GM19395 (cell line): ENCODE measurements at regions not wholly inside any gene's neighbourhood (a gene's known extent, or its start where the extent isn't known, plus 50 kb on each side); places are given as distances from the start of the nearest gene placed in this dataset.
"Not testable (repeated sequence)": the region's sequence is repeated elsewhere in the genome, so short reads cannot be mapped to it uniquely, and the experiment has no call there.

ENCODE experiments used
- ATAC-seq: cut with Tn5 transposase; IDR thresholded peaks from one replicate; pipeline ENCODE4 v1.9.1; 2021; ENCODE audit warnings: mild to moderate bottlenecking, moderate library complexity; ENCODE audit not compliant: unreplicated experiment

DNA sequence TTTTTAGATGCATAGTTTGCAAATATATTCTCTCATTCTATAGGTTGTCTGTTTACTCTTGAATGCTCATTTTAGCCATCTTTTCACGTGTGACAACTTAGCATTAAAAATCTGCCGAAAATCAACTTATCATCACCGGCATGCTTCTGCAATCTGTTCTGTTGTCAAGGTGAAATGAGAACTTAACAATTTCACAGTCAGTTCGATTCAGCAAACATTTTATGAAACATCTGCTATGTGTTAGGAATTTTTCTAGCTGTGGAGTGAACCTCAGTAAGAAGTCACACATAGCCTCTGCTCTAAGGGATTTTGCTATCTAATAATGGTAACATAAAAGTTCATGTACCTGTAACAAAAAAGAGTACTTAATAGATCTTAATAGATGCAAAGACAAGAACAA is 256.1 kb downstream of the ZWINT start:
- ATAC-seq = no peak

DNA sequence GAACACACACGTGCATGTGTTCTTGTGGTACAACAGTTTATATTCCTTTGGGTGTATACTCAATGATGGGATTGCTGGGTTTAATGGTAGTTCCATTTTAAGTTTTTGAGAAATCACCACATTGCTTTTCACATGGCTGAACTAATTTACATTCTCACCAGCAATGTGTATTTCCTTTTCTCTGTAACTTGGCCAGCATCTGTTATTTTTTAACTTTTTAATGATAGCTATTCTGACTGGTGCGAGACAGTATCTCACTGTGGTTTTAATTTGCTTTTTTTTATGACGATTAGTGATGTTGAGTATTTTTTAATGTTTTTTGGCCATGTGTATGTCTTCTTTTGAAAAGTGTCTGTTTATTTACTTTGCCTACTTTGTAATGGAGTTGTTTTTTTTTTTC is 256.6 kb downstream of the ZWINT start:
- ATAC-seq = no peak

DNA sequence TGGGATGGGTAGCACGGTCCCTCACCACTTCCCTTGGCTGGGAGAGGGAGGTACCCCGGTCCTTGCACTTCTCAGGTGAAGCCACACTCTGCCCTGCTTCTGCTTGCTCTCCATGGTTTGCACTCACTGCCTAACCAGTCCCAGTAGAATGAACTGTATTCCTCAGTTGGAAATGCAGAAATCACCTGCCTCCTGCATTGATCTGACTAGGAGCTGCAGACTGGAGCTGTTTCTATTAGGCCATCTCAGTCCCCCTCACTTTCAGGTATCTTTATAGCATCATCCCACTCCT is 264.9 kb downstream of the ZWINT start:
- no peak for ATAC-seq

DNA sequence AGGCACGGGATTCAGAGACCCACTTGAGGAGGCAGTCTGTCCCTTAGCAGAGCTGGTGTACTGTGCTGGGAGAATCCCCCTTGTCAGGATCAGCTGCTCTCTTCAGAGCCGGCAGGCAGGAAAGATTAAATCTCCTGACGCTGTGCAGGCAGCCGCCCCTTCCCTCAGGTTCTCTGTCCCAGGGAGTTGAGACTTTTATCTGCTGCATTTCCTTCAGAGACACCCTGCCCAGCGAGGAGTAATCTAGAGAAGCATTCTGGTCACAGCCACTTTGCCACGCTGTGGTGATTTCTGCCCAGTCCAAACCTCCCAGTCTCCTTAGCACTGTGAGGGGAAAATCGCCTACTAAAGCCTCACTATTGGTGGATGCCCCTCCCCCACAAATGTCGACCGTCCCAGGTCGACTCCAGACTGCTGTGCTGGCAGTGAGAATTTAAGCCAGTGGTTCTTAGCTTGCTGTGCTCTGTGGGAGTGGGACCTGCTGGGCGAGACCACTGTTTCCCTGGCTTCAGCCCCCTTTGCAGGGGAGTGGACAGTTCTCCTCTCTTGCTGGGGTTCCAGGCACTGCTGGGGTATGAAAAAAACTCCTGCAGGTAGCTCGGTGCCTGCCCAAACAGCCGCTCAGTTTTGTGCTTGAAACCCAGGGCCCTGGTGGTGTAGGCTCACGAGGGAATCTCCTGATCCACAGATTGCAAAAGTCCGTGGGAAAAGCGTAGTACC is 265.4 kb downstream of the ZWINT start:
- no peak for ATAC-seq

DNA sequence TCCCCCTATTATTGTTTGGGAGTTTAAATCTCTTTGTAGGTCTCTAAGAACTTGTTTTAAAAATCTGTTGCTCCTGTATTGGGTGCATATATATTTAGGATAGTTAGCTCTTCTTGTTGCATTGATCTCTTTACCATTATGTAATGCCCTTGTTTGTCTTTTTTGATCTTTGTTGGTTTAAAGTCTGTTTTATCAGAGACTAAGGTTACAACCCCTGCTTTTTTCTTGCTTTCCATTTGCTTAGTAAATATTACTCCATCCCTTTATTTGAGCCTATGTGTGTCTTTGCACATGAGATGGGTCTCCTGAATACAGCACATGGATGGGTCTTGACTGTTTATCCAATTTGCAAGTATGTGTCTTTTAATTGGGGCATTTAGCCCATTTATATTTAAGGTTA is 267.4 kb downstream of the ZWINT start:
- not testable (repeated sequence) for ATAC-seq

DNA sequence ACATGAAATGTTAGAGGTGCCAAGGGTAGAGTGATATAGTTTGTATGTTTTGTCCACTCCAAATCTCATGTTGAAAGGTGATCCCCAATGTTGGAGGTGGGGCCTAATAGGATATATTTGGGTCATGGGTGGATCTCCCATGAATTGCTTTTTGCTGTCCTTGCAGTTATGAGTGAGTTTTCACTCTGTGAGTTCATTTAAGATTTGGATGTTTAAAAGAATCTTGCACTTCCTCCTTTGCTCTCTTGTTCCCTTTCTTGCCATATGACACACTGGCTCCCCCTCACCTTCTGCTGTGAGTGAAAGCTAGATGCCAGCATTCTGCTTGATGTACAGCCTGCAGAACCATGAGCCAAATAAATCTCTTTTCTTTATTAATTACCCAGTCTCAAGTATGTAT is 269.2 kb downstream of the ZWINT start:
- ATAC-seq = no peak

DNA sequence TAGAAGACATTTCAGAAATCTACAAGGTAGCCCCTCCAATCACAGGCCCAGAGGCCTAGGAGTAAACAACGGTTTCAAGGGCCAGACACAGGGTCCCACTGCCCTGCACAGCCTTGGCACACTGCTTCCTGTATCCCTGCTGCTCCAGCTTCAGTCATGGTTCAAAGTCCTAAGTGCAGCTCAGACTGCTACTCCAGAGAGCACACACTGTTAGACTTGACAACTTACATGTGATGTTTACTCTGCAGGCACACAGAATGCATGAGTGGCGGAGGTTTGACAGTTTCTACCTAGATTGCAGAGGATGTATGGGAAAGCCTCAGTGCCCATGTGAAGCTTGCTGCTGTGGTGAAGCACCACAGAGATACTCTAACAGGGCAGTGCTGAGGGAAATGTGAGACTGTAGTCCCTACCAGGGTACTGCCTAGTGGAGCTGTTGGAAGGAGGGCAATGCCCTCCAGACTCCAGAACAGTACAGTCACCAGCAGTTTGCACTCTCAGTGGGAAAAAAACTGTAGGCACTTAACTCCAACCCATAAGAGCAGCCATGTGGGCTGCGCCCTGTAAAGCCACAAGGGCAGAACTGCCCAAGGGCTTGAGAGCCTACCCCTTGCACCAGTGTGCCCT is 270.0 kb downstream of the ZWINT start:
- ATAC-seq = no peak

DNA sequence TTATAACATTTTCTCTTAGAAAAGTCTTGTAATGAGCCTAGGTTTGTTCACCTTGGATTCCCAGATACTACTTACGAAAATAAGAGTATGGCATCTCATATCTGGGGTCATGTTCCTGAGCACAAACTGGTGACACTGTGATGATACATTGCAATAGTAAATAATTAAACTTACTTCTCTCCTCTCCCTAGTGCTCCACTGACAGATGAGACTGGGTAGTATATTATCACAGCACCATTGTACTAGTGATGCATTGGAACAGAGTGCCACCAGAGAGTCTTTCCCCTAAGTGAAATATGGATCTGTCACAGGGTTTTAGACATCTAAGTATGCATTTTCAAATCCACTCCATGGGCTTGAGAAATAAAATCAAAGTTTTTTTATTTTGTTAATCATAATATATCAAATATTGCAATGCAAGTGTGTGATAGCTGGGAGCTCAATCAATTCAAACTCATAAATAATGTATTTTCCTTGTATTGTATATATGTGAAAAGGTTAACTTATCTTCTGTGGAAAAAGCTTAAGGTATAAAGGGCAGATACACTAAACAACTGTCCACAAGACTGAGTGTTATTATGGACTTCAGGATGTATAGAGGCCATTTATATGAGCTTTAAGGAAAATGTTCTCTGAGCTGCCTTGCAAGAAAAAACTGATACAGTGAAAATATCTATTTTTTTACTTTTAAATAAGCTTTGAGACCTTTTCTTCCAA is 275.5 kb downstream of the ZWINT start:
- ATAC-seq = no peak

DNA sequence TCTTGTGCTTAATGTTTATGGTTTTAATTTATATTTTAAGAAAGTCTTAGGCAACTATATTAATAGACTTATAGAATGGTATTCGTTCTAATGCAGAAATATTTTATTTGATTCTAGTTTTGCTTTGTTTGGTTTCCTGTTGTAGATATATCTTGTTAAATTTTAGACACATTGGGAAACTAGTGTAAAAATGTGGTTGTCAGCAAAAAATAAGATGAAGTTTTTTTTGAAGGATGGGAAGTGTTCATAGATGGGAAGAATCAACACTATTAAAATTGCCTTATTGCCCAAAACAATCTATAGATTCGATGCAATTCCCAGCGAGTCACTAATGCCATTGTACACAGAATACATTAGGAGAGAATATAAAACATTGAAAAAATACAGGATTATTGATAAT is 278.9 kb downstream of the ZWINT start:
- no peak for ATAC-seq

DNA sequence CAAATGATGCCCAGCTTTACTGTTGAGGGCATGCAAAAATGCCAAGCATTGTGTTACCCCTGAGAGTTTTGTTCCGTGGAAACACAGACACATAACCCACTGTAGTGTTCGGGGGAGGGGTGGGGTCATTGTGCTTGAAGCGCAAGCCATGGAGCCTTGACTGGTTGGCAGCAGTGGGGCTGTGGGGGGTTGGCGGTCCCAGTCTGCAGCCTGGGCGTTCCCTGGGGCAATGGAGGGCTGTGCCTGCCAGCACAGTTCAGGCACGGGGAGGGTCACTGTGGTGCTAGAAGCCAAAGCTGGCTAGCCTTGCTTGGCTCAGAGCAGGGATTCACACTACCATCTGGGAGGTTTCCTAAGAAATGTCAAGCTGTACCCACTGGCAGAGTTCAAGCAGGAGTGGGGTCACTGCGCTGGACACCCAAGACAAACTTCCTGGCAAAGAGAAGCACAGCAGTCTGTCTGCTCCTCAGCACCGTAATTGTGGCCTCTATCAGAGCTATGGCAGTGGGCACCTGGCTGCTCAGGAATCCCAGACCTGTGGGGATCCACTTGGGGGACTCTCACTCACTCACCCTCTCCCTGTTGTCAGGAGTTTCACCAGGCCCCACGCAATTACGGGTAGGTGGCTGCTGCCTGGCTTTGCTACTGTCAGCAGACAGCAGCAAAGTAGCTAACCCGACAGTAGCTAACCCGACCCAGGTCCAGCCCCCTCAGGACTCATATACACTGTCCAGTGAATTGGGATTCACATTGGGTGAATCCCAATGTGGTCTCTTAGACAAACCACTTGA is 292.4 kb downstream of the ZWINT start:
- ATAC-seq = no peak

DNA sequence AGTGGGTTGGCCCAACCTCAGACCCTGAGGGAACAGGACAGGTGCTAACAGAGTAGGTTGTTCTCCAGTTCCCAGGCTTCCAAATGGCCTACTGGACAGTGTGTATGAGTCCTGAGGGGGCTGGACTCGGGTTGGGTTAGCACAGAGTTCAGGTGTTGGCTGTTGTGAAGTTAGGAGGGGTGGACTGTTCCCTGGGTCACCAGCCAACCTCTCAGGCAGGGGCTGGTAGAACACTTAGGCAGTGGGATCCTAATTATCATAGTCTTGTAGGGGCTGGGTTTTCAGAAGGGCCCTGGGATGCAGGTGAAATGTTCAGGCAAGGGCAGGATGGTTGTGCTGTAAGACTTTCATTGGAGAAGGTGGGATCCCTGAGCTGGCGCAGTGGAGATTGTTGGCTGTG is 293.0 kb downstream of the ZWINT start:
- no peak for ATAC-seq

DNA sequence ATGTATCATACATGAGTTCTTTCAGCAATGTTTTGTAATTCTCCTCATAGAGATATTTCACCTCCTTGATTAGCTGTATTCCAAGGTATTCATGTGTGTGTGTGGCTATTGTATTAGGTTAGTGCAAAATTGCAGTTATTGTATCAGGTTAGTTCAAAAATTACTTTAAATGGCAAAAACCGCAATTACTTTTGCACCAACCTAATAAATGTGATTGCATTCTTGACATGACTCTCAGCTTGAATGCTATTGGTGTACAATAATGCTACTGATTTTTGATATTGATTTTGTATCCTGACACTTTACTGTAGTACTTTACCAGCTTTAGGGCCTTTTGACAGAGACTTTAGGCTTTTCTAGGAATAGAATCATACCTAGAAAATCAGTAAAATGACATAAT is 297.4 kb downstream of the ZWINT start:
- no peak for ATAC-seq

DNA sequence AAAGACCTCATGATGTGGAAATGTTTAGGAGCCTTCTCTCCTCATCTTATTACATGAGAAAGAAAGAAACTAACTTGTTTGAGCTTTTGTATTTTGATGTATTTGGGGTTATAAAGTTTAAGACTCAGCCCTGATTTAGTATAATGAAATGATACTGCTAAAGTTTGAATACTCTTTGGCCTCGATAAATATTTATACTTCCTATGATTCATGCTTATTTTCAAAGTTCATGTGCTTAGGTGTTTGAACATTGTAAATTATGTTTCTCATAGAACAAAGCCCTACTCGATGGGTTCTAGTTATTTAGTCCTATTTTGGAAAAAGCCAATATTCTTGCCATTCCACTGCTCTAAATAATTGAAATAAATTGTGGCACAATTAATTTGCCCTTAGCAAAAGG is 303.2 kb downstream of the ZWINT start:
- ATAC-seq = no peak

DNA sequence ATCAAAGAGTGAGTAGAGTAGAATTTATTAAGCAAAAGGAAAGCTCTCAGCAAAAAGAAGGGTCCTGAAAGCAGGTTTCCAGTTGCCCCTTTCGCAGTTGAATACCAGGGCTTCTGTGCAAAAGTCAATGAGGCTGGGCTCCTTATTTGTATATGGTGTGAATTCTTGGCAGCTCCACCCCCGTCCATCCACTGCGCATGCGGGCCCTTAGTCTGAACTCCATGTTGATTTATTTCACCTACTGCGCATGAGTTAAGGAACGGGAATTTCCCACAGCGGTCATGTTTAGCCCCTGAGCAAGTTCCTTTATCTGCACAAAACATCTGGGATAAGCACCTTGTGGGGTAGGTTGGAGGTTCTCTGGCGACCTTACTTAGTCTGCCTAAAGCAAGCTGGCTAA is 325.6 kb downstream of the ZWINT start:
- ATAC-seq = no peak

DNA sequence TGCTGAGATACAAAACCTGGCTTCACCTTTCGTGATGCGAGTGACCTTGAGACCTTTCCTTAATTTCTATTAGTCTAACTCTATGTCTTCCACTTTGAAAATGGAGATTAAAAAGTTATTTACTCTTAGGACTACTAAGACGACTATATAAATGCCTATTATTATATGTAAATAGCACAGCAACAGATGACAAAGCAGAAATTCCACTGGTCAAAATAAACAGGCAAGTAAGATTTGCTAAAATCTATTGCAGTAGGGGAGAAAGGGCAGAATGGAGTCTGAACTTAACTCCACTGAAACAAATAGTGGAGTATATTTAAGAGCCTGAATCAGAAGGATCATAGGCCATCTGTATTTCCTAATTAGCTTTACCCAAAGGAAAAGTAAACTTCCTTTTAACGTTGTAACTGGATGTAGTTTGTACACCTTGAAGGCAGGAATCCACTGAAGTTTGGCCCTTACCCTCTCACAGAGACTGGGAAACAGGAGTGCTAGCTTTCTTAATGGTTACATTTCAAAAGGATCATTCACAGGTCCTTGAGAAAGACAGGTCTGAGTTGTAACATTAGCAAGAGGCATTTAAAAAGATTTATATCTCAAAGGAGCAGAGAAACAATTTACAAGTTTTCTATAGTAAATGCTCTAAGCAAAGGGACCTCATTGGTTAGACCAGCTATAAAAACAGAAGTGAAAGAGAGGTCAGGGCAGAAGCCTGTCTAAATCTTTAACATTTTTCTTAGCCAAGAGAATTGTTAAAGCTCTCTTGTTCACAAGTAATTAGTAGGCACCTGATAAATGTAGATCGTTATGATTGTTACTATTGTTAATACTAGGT is 332.5 kb downstream of the ZWINT start:
- no peak for ATAC-seq

DNA sequence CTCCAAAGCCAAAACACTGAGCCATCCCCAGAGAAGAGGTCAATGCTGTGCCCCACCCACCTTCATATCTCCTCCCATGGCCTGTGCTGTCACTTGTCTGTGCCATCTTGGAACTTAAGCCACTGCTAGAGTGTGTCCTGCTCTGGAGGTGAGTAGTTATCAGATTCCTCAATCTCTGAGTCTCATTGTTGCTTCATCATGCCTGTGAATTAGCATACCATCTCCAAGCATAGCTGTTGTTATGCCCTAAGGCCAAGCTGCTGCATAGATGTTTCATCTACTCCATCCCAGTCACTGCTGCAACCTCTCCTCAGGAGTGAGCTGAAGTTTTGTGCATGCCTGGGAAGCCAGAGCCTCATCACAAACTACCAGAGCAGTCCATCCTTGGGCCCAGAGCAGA is 349.0 kb downstream of the ZWINT start:
- ATAC-seq = no peak

DNA sequence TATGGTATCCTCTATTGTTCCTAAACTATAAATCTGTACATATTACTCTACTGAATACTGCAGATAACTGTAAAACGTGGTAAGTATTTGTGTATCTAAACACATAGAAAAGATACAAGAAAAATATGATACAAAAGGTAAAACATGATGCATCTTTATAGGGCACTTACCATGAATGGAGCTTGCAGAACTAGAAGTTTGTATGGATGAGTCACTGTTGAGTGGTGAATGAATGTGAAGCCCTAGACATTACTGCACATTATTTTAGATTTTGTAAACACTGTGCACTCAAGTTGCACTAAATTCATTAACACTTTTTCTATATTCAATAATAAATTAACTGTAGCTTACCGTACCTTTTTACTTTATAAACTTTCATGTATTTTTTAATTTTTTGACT is 357.5 kb downstream of the ZWINT start:
- ATAC-seq = no peak

DNA sequence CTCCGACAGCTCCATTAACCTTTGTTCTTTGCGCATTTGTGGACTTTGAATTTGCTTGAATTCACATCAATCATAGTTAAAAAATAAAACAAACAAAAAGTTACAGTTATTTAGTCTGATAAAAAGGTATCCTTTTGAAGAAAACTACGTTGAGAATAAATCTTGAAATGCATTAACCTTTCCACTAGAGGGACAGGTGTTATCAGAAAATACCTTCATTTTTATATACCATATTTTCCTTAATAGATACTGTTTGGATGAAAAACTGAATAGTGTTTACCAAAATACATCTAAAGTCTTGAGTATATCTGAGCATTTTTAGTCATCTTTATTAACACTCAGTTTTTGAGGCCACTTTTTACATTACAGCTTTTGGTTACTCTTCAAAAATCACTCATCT is 371.9 kb downstream of the ZWINT start:
- no peak for ATAC-seq

DNA sequence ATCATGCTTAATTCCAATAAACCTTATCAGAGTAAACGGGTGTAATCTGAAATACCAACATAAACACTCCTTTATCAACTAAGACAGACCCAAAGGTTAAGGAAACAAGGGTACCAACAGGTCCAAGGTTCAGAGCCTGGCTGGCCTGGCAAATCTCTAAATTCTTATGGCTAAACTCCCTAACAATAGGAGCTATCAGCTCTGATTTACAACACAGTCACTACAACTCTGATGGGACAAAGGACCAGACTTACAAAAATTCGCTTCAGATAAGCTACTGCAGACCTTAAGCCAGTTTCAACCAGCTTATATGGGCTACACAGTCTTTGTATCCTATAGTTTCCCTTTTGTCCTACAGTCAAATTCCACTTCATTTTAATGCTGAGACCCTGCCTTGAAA is 381.9 kb downstream of the ZWINT start:
- ATAC-seq = no peak

DNA sequence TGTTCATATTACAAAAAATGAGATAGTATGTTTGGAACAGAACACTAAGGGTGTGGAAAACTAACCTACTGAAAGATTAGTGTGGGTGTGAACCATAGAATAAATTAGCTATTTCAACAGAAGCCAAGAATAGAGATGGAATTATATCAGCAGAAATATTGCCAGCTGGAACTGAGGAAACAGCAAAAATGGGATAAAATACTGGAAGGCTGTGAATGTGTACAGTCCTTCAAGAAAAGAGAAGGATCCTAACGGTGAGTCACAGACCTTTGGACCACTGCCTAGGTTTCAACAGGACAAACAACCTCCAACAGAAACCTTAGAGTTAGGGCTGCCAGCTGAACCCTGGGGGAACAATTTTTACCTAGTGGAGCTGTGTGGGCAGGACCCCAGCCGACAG is 395.0 kb downstream of the ZWINT start:
- no peak for ATAC-seq

DNA sequence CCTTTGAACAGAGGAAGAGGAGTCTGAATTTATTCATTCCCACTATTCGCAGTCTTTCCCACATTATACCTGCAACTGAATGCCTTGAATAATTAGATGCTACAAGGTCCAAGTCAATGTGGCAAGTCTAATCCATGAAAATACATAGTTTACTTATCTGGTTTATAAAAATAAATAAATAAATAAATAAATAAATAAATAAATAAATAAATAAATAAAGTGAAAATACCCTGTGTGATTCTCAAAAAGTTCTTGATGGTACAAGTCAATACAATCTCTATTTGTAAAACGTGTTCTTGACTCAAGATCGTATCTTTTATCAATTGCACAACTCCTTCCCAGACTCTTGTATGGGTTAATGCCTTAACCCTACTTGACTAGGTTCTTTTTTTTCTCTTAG is 417.7 kb downstream of the ZWINT start:
- ATAC-seq = no peak
